ENCODE measurements at regions not wholly inside any gene's neighbourhood (a gene's known extent, or its start where the extent isn't known, plus 50 kb on each side); places are given as distances from the start of the nearest gene placed in this dataset.

DNA sequence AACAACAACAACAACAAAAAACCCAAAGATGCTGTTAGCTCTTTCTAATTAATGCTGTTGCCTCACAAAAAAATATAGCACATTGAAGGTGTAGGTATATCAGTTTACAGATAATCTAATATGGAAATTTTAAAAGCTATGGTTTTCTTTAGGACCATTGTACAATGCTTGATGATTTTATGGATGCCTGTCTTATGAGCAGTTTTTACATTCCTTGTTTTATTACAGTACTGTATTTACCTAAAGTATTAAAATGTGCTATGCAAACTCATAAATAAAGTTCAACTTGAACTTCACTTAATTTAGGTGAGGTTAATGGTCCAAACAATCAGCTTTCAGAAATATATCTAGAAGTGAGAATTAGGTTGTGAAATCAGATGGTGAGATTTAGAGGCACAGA is 212.2 kb upstream of the GOLIM4 start:
- CTCF ChIA-PET: interaction anchor here (1.2 kb wide), 1 partner anchor 35 kb away, joined by 3 read pairs; no protein-coding TSS in a partner anchor
- H2BK20ac ChIP-seq (ENCODE audit: low read depth, low read length): no peak overlapping the region
- no peak for ATAC-seq (ENCODE audit: low read depth)
- H3K4me1 ChIP-seq (ENCODE audit: control insufficient read depth, insufficient read depth, low read length): no peaks in the 10 kb centered on the region
- H2AFZ ChIP-seq (replicated peaks; ENCODE audit: low read length, poor library complexity): no peak overlapping the region
- no peak overlapping the region for H3K27ac ChIP-seq (ENCODE audit: insufficient read depth, low read length)
- intact Hi-C loops (cut with micrococcal nuclease) (no loop called here), dilution Hi-C loops (cut with HindIII; ENCODE audit: low sequenced_read_pairs, unreplicated experiment) (no loop called here), in situ Hi-C loops (cut with MboI; ENCODE audit: low sequenced_read_pairs) (no loop called here)
- no peak overlapping the region for H3K14ac ChIP-seq (replicated peaks; ENCODE audit: low read depth, low read length)
- H3K36me3 ChIP-seq (ENCODE audit: control insufficient read depth, insufficient read depth, low read length): no peaks in the 10 kb centered on the region
- no TSS peak for BruUV-seq (replicated peaks)
- no peak overlapping the region for H2BK5ac ChIP-seq (ENCODE audit: low read depth, low read length, poor library complexity, severe bottlenecking)
- no peaks in the 10 kb centered on the region; the same call in 1 of the 2 replicates for H3K9me3 ChIP-seq (ENCODE audit: control insufficient read depth, insufficient read depth, low read length)
- H3K56ac ChIP-seq (ENCODE audit: extremely low read depth, insufficient read depth, low read length): no peak overlapping the region
- no peak overlapping the region for H2AK5ac ChIP-seq (ENCODE audit: low read depth, low read length)
- H3K9ac ChIP-seq (ENCODE audit: low read depth, low read length): no peak overlapping the region
- no peak overlapping the region for H4K91ac ChIP-seq (ENCODE audit: insufficient read depth, low read depth, low read length)
- no peaks in the 10 kb centered on the region for H3K9me1 ChIP-seq (ENCODE audit: insufficient read depth, low read length)
- no peak overlapping the region for H4K8ac ChIP-seq (ENCODE audit: low read depth in 2 of 2, low read length in 2 of 2)
- no peaks in the 10 kb centered on the region for H4K20me1 ChIP-seq (ENCODE audit: insufficient read depth, low read length)
- no peaks in the 10 kb centered on the region for H3K27me3 ChIP-seq (ENCODE audit: control insufficient read depth, insufficient read depth, low read length)
- no peak overlapping the region for H3K4me3 ChIP-seq (ENCODE audit: insufficient read depth, low read depth, low read length)
- no peak overlapping the region for H2BK120ac ChIP-seq (ENCODE audit: low read depth, low read length)
- H3K23ac ChIP-seq (ENCODE audit: low read depth, low read length): no peak overlapping the region
- H2AK9ac ChIP-seq (replicated peaks; ENCODE audit: low read depth, low read length, poor library complexity): no peak overlapping the region
- H2BK15ac ChIP-seq (ENCODE audit: low read depth, low read length): no peak overlapping the region
- H3K4ac ChIP-seq (ENCODE audit: low read depth, low read length): no peak overlapping the region
- H3K79me1 ChIP-seq (ENCODE audit: low read depth in 1 of 2, low read length in 2 of 2): no peaks in the 10 kb centered on the region
- no peak overlapping the region for H3K4me2 ChIP-seq (ENCODE audit: low read depth, low read length)
- DNase-seq: no peak
- POLR2A ChIA-PET (ENCODE audit: unreplicated experiment): no interaction called here
- no peak overlapping the region for H3K18ac ChIP-seq (ENCODE audit: low read depth, low read length)
- TF ChIP-seq CHD1 (IDR thresholded peaks at IDR 0.05; ENCODE audit: low read depth, low read length) (no peak), FOS (IDR thresholded peaks at IDR 0.05; ENCODE audit: low read depth, low read length) (no peak), RCOR1 (IDR thresholded peaks at IDR 0.05; ENCODE audit: insufficient replicate concordance, low read length) (no peak), RAD21 (IDR thresholded peaks at IDR 0.05; ENCODE audit: low read length) (no peak), BHLHE40 (IDR thresholded peaks at IDR 0.05; ENCODE audit: low read depth, low read length) (no peak), RFX5 (IDR thresholded peaks at IDR 0.05; ENCODE audit: low read depth, low read length) (no peak), MAZ (IDR thresholded peaks at IDR 0.05; ENCODE audit: borderline replicate concordance, low read depth, low read length) (no peak), POLR2A (IDR thresholded peaks at IDR 0.05; ENCODE audit: low read depth, low read length) (no peak)
- TF ChIP-seq, protein P1, sequence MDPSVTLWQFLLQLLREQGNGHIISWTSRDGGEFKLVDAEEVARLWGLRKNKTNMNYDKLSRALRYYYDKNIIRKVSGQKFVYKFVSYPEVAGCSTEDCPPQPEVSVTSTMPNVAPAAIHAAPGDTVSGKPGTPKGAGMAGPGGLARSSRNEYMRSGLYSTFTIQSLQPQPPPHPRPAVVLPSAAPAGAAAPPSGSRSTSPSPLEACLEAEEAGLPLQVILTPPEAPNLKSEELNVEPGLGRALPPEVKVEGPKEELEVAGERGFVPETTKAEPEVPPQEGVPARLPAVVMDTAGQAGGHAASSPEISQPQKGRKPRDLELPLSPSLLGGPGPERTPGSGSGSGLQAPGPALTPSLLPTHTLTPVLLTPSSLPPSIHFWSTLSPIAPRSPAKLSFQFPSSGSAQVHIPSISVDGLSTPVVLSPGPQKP (IDR thresholded peaks at IDR 0.05; ENCODE audit: borderline replicate concordance, low read depth, low read length): no peak
- TF ChIP-seq, protein P2, sequence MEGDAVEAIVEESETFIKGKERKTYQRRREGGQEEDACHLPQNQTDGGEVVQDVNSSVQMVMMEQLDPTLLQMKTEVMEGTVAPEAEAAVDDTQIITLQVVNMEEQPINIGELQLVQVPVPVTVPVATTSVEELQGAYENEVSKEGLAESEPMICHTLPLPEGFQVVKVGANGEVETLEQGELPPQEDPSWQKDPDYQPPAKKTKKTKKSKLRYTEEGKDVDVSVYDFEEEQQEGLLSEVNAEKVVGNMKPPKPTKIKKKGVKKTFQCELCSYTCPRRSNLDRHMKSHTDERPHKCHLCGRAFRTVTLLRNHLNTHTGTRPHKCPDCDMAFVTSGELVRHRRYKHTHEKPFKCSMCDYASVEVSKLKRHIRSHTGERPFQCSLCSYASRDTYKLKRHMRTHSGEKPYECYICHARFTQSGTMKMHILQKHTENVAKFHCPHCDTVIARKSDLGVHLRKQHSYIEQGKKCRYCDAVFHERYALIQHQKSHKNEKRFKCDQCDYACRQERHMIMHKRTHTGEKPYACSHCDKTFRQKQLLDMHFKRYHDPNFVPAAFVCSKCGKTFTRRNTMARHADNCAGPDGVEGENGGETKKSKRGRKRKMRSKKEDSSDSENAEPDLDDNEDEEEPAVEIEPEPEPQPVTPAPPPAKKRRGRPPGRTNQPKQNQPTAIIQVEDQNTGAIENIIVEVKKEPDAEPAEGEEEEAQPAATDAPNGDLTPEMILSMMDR (conservative IDR thresholded peaks at IDR 0.05; ENCODE audit: low read depth, low read length): no peak
- H4K5ac ChIP-seq (ENCODE audit: low read depth, low read length): no peak overlapping the region
